ENCODE measurements at regions not wholly inside any gene's neighbourhood (a gene's known extent, or its start where the extent isn't known, plus 50 kb on each side); places are given as distances from the start of the nearest gene placed in this dataset.

GRCh38 chr5:66337626-66338226, 193.6 kb downstream of the SREK1 start:
- H3K4me3 ChIP-seq (ENCODE audit: low read depth, low read length) = no peak overlapping the region
- TF ChIP-seq, protein P1, sequence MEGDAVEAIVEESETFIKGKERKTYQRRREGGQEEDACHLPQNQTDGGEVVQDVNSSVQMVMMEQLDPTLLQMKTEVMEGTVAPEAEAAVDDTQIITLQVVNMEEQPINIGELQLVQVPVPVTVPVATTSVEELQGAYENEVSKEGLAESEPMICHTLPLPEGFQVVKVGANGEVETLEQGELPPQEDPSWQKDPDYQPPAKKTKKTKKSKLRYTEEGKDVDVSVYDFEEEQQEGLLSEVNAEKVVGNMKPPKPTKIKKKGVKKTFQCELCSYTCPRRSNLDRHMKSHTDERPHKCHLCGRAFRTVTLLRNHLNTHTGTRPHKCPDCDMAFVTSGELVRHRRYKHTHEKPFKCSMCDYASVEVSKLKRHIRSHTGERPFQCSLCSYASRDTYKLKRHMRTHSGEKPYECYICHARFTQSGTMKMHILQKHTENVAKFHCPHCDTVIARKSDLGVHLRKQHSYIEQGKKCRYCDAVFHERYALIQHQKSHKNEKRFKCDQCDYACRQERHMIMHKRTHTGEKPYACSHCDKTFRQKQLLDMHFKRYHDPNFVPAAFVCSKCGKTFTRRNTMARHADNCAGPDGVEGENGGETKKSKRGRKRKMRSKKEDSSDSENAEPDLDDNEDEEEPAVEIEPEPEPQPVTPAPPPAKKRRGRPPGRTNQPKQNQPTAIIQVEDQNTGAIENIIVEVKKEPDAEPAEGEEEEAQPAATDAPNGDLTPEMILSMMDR (IDR thresholded peaks at IDR 0.05; ENCODE audit: borderline replicate concordance, insufficient read depth, low read depth, low read length) = no peak

GRCh38 chr5:66338828-66339227, 194.7 kb downstream of the SREK1 start:
- TF ChIP-seq, protein P1 (IDR thresholded peaks at IDR 0.05; ENCODE audit: borderline replicate concordance, insufficient read depth, low read depth, low read length) = no peak
- H3K4me3 ChIP-seq (ENCODE audit: low read depth, low read length) = no peak overlapping the region

DNA sequence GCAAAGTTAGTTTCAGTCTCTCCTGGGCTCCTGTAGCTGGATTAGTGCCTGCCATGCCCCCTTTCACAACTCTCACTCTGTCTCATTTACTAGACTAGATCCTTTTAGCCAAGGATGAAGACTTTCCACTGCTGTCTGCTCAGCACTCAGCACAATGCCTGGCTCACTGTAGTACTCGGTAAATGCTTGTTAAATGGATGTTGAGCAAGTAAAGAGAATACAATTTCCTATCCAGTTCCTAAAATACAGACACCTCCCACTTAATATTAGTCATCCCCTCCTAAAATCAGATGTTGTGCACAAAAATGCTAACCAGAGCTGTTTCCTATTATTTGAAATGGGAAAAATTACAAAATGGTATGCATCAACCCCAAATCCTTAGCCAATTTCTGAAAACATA, 195.8 kb downstream of the SREK1 start:
- TF ChIP-seq, protein P1 (IDR thresholded peaks at IDR 0.05; ENCODE audit: borderline replicate concordance, insufficient read depth, low read depth, low read length) = no peak
- no peak overlapping the region for H3K4me3 ChIP-seq (ENCODE audit: low read depth, low read length)

DNA sequence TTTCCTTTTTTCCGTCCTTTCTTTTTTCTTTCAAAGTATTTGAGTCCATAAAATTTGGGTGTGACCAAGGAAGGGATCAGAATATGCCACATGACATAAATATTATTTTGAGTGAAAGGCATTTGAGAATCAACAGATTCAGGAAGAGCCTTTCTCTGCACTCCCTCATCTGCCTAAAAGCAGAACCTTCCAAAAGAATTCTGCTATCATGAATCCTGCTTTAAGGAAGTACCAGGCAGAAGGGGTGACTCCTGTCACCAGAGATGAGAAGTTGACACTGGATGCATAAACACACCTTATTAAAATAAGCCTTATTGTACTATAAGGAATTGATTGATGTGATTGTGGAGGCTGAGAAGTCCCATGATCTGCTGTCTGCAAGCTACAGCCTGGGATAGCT, 196.7 kb downstream of the SREK1 start:
- TF ChIP-seq, protein P1 (IDR thresholded peaks at IDR 0.05; ENCODE audit: borderline replicate concordance, insufficient read depth, low read depth, low read length) = no peak

GRCh38 chr5:66342341-66342880, 198.3 kb downstream of the SREK1 start:
- TF ChIP-seq, protein P1 (IDR thresholded peaks at IDR 0.05; ENCODE audit: borderline replicate concordance, insufficient read depth, low read depth, low read length) = no peak
- no peak overlapping the region for H3K4me3 ChIP-seq (ENCODE audit: low read depth, low read length)

More for the DNA sequence above, 196.7 kb downstream of the SREK1 start:
- no peak overlapping the region for H3K4me3 ChIP-seq (ENCODE audit: low read depth, low read length)

- TF ChIP-seq, protein P1 (IDR thresholded peaks at IDR 0.05; ENCODE audit: borderline replicate concordance, insufficient read depth, low read depth, low read length) = no peak
- H3K4me3 ChIP-seq (ENCODE audit: low read depth, low read length) = no peak overlapping the region
These were observed 199.4 kb downstream of the SREK1 start for GRCh38 chr5:66343370-66344071.

GRCh38 chr5:66344544-66344943, 200.4 kb downstream of the SREK1 start:
- H3K4me3 ChIP-seq (ENCODE audit: low read depth, low read length) = no peak overlapping the region
- TF ChIP-seq, protein P1 (IDR thresholded peaks at IDR 0.05; ENCODE audit: borderline replicate concordance, insufficient read depth, low read depth, low read length) = no peak
